Stimulated activated CD4-positive, alpha-beta T cell treated with anti-CD3 and anti-CD28 coated beads, Interleukin-1b, Interleukin-23, amount 100 ng/mL, for 1 hour (primary cell): ENCODE measurements at regions not wholly inside any gene's neighbourhood (a gene's known extent, or its start where the extent isn't known, plus 50 kb on each side); places are given as distances from the start of the nearest gene placed in this dataset.
"Not testable (repeated sequence)": the region's sequence is repeated elsewhere in the genome, so short reads cannot be mapped to it uniquely, and the experiment has no call there.

Experiments used
- DNase-seq, 2 donors: peaks; one replicate each; pipeline ENCODE4 v3.0.0-alpha.2; 2020; ENCODE audit warnings: low read depth in 2 of 2

DNA sequence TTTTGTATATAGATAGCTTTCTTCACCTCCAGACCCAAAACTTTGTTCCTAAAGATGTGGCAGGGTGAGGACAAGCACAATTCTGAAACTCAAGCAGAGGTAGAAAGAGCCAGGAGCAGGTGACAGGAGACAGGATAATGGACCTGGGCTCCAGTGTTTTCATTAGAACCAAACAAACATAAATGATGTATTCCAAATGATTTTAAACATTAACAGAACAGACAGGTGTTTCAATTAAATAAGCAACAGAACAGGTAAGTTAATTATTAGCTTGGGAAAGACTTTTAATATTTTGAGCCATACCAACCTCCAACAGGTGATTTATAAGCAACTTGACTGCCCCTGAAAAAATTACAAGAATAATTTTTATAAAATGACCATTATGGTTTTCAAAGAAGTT lies 459.4 kb upstream of the LCORL start:
- DNase-seq = no peak

DNA sequence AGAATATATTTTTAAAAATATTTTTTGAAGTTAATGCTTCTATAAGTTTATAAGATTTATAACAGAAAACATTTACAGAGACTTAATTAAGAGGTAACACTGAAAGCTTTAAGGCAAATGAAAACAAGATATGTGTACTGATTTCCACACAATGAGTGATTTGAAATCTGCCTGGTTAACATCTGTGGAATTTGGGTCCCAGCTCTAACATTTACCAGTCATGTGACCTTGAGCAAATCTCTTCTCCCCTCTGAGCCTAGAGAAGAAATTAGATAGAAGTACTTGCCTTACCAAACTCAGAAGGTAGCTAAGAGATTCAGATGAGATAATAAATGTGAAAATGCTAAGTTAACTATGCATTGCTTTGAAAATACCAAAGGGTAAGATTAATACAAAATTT lies 458.8 kb upstream of the LCORL start:
- DNase-seq = no peak

DNA sequence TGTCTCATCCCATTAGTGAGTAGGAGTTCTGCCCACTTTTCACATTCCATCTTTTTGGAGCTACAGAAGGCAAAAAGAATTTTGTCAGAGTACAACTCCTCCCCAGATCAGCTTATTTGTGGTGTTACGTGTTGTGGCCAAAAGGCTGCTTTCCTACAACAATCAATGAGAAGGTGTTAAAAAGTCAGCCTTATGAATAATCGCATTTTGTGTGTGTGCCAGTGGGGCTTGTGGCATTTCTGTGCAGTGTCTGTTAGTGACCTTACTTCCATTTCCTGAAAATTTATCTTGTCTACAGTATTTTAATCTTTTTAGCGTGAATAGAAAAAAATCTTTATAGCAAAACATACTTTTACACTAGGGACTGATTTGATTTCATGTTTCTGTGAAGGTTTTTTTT lies 458.3 kb upstream of the LCORL start:
- DNase-seq = no peak

DNA sequence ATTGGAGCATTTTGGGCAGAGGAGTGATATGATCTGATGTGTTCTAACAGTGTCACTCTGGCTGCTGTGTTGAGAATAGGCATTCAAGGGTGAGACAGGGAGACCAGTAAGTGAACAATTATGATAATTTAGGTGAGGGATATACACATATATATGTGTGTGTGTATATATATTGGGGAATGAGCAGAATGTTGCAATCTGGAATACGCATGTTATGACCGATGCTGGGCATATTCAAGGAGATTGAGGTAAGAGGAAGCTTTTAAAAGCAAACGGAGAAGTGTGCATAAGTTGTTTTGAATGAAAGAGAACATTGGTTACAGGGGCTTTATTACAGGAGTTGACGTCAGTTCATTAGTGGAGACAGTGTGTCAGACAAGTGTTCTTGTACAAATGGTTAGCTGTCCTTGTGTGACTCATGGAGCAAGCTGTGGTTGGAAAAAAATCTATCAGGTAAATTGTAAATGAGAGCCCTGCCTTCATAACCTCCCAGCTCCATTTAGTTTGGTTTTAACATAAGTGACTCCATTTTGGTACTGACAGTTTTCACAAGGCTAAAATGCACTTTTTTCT lies 442.5 kb upstream of the LCORL start:
- DNase-seq = no peak

DNA sequence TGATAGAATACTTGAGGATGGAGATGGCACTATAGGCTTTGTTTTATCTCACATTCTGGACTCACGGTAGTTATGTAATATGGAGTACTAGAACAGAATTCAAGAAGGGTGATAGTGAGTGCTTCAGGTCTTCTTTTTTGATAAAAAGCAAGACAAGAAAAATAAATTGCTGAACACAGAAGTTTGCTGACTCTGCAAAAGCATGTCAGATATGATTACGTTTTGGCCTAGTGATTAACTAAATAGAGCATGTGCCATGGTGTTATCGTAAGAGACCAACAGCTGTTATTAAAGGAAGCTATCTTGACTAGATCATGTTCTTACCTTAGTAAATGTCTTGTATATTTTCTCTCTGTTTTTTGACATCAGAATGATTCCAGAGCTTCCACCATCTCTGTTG lies 436.9 kb upstream of the LCORL start:
- DNase-seq = no peak

DNA sequence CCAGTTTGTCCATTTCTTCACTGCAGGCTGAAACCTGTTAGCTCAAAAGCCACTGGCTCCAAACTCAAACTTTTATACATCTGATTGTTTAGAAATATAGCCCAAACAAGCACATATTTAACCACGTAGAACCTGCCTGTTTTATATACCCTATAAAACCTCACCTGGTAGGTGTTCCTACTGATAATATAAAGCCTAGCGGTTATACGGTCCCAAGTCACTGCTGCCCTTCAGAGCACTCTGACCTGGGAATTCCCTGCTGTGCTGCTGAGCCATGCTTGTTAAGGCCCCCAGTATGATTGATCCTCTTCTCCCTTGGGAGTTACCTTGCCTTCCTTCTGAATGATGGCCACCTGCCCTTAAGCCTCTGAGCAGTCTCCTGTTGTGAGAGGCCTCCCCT lies 432.8 kb upstream of the LCORL start:
- DNase-seq = no peak

DNA sequence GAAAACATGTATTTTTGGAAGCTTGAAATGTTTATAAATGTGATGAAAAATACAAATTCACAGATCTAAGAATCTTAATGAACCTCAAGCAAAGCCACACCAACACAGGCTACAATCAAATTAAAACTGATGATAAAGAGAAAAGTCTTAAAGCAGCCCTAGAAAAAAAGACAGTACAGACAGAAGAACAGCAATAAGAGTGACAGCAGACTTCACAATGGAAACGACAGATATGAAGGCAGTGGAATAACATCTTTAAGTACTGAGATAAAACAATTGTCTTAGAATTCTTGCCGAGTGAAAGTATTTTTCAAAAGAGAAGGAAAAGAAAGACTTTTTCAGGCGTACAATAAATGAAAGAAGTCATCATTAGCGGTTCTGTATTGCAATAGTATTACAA lies 423.6 kb upstream of the LCORL start:
- no peak for DNase-seq

DNA sequence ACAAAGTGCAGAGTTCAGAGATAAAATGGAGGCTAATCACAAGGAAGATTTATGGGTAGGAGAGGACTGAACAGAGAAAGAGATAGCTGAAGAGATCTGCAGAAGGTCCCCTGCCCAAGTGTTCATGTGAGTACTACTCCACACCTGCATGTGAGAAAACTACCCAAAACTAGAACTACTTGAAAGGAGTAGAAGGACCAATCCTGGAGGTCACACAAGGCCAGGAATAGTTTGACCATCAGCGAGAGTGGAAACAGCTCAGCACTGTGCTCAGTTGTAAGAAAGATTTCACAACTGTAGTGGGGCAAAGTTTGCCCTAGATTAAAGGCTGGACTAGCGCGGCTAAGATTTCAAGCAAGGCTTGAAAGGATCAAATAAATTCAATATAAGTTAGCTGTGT lies 422.7 kb upstream of the LCORL start:
- DNase-seq = no peak

DNA sequence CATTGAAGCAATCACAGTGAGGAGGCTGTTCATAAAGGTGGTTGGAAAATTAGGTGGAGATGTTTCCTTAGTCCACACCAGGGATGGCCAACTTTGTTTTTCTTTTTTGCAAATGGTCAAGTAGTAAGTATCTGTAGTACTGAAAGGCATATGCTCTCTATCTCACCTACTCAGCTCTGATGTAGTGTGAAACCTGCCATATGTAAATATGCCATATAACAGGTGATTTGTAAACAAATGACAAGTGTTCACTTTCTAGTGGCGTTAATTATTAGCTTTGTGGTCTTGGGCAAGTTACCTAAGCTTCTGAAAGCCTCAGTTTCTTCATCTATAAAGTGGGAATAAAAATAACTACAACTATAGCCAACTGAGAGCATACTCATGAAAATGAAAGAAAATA lies 421.4 kb upstream of the LCORL start:
- no peak for DNase-seq

DNA sequence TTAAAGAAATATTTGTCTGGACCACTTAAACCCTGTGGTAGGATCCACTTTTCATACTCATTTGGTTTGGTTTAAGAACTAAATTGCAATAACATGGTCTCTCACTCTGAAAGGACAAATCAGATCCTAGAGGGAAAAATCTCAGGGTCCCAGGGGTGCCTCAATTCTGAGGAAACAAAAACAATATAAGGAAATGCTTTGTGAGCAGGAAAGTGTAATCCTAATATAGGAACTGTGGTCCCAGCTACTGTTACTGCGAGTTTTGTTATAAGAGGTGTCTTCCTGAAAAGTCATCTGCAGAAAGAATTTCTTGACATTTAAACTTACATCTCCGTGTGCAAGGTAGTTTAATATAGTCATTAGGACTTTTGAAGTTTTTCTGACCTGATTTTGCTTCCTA lies 420.1 kb upstream of the LCORL start:
- no peak for DNase-seq

DNA sequence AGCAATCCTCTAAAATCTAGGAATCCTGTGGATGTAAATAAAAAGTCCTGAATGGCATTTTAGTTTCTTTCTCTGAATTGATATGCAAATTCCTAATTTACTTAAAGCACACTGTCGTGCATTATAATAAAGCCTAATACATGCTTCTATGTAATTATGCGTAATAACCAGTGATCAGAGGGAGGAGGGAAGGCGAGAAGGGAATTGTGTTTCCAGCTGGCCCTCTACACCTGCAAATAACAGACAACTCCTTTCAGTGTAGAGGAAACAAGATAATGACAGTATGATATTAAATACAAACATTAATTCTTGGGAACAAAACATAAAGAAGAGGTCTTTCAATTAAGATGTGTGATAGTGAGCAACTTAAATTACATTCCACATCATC lies 419.6 kb upstream of the LCORL start:
- DNase-seq = no peak

DNA sequence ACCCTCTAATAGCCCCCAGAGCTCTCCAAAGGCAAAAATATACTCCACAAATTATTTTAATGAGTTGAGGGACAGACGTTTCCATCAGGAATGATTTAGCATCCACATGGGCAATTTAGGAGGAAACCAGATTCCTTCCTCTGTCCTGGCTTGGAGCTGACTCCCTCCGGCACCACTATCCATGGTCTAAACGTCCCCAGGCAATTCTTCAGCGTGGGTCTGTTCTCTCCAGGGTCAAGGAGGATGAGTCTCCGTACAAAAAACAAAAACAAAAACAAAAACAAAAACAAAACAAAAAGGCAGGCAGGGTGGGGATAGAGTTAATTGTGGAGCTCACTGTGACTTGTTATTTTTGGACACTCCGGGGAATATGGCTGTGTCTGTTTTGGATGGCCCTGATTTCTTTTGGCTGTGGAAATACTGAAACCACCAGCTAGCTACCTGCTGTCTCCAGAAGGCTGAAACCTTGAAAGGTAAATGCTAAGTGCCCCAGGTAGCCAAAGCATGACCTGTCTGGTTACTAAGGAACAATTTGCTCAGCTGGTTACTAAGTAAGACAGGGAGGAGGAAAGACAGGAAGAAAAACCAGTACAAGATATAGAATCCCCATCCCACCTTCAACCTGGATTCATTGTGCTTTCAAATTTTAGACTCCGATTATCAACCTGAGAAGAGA lies 419.1 kb upstream of the LCORL start:
- no peak for DNase-seq

DNA sequence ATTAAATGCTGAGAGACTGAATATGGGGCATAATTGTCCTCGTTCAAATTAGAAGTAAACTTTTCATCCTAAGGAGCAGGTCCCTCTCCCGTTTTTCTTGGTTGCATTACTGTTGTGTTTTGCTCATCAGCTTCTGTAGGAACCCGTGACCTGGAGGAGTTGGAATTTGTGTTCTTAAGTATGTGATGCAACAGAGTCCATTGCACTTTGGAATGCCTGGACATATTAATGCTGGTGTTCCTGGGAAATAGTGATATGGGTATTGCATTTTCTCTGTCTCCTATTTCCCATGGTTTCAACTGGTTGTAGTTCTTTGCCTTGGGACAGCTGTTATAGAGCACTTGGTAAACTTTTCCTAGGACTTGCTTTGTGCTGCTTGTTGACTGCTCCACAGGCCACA lies 417.8 kb upstream of the LCORL start:
- no peak for DNase-seq

DNA sequence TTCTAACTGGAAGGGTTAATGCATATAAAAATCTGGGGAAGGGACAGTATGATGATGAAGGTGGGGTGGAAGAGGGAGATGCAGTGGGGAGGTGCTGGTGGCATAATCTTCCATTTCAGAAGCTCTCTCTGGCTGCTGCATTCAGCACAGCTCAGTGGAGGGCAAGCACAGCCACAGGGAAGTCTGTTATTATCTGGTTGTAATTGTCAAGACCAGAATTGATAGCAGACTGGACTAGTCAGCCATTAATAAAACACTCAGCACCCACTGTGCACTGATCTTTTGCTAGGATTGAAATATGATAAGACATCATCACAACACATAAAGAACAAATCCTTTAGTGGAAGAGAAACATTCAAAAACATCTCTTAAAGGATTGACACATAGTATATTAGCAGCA lies 414.2 kb upstream of the LCORL start:
- DNase-seq = no peak

DNA sequence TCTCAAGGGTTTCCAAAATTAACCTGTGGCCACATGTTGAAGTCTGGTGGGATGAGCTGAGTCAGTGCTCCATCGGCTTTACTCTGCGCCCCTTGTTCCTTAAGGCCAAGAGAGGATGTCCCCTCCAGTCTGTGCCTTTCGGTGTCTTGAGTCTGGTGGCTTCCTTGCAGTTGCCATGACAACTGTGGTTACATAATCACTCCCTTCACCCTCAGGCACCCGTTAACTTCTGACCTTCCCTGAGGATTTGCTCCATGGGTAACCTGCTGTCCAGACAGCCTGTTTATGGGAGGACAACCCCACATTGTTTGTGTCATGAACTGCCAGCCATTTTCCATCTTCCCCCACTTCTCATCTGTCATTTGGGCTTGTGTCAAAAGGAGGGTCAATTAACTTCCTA lies 401.1 kb upstream of the LCORL start:
- DNase-seq = no peak

DNA sequence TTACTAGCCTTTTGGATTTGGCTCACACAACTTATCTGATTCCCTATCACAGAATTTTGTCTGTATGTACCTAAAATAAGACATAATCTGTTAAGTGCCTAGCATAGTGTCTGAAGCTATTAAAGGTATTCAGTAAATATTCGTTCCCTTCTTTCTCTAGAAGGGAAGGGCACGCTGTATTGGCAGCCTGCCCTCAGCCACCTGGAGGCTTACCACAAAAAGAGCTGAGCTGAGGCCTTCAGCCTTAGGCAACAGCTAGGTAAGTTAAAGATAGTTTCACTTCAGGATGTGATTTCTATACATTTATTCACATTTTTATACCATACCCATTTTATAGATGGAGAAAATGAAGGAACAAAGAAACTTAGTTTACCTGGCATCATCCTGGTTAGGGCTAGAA lies 400.0 kb upstream of the LCORL start:
- no peak for DNase-seq

DNA sequence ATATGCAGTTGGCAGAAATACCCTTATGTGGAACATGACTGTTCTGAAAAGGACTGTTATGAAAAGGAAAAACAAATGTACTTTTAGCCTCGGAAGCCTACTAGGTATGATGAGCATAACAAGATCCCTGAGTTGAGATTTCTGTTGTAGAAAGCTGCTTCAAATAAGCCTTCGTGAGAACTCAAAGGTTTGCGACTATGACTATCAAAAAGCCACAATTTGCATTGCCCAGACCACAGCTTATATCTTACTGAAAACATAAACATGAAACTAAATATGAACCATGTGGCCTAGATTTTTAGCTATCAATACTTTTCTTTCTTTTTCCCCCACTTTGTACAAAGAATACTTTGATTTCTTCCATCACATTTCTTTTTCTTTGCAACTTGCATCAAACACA lies 398.2 kb upstream of the LCORL start:
- no peak for DNase-seq

DNA sequence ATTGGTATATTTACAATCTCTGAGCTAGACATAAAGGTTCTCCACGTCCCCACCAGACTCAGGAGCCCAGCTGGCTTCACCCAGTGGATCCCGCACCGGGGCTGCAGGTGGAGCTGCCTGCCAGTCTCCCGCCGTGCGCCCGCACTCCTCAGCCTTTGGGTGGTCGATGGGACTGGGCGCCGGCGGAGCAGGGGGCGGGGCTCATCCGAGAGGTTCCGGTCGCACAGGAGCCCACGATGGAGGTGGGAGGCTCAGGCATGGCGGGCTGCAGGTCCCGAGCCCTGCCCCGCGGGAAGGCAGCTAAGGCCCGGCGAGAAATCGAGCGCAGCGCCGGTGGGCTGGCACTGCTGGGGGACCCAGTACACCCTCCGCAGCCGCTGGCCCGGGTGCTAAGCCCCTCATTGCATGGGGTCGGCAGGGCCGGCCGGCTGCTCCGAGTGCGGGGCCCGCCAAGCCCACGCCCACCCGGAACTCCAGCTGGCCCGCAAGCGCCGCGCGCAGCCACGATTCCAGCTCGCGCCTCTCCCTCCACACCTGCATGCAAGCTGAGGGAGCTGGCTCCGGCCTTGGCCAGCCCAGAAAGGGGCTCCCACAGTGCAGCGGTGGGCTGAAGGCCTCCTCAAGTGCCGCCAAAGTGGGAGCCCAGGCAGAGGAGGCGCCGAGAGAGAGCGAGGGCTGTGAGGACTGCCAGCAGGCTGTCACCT lies 396.8 kb upstream of the LCORL start:
- not testable (repeated sequence) for DNase-seq

DNA sequence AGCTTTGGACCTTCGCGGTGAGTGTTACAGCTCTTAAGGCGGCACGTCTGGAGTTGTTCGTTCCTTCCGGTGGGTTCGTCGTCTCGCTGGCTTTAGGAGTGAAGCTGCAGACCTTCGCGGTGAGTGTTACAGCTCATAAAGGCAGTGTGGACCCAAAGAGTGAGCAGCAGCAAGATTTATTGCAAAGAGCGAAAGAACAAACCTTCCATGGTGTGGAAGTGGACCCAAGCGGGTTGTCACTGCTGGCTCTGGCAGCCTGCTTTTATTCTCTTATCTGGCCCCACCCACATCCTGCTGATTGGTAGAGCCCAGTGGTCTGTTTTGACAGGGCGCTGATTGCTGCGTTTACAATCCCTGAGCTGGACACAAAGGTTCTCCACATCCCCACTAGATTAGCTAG lies 396.1 kb upstream of the LCORL start:
- not testable (repeated sequence) for DNase-seq

DNA sequence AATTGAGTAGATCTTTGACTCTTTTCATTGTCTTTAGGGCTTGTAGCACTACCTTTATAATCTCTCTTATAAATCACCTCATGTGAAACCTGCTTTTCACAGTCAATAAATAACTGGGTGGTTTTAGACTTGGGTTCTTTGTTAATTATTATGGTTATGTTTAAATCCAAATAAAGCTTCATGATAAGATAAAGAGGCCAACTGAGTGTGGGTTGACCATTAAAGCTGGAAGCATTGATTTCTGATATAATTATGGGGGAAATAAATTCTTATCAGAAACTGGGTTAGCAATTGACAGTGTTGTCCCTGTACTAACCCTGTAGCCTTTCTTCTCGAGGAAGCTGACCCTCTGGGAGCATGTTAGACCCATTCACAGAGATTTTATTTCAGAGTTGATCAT lies 384.7 kb upstream of the LCORL start:
- DNase-seq = no peak

DNA sequence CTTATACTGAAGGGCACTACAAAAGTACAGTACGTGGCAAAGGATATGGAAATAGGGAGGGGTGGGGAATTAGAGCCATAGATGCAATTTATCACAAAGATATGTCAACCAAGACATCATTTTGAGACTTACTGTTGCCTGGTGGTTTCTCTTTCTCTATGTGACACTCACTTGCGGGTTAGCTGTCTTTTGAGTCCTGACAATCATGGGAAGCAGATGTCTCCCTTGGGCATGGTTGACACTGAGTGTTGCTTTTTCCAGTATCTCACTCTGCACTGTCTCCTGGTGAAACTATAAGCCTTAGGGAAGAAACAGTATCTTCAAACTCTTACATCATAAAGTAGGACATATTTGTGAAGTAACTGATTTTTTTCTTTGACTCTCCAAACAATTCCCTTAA lies 383.5 kb upstream of the LCORL start:
- no peak for DNase-seq

DNA sequence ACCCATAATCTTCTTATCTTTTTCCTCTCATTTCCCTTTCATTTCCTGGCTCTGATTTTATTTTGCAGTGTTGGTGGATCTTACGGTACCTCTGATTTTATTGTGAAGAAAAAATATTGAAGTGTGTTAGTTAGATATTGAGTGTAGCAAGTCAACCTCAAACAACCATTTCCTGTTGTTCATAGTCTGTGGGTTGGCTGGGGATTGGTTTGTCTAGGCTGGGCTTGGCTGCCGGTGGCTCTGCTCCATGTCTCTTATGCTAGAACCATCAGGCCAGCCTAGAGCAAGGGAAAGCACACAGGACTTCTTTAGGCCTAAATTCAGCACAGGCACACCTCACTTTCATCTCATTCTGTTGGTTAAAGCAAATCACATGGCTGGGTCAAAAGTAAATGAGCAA lies 383.1 kb upstream of the LCORL start:
- DNase-seq = no peak

DNA sequence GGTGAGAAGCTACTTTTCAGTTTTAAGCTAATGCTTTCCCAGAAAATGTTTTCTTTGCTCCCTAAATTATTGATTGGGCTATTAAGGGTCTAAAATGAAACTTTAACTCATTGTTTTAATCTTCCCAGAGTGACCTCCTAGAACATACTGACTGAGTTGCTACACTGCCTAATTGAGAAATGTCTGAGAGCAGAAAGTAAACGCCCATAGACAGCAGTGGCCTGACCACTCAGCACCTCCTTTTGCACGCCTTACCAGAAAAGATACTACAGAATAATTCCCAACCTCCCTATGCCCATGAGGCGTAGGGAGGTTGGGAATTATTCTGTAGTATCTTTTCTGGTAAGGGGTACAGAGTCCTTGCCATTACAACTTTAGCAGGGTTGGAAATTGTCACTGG lies 381.8 kb upstream of the LCORL start:
- DNase-seq = no peak

DNA sequence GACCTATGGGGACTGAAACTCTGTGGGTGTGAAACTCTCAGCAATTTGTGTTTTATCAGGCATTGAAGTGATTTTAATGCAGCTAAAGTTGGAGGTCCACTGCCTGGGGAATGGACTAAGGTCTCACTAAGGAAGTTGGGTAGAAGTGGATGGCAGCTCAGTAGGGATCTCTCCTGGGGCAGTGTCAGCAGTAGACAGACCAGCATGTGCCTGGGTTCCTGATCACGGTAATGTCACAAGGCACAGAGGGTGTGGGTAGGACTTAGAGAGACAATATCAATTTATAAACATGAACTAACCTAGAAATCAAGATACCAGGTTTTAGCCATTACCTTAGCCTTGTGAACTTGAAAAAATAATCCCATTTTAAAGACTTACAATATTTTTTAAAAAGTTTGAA lies 380.3 kb upstream of the LCORL start:
- no peak for DNase-seq
